ENCODE measurements at regions not wholly inside any gene's neighbourhood (a gene's known extent, or its start where the extent isn't known, plus 50 kb on each side); places are given as distances from the start of the nearest gene placed in this dataset.

DNA sequence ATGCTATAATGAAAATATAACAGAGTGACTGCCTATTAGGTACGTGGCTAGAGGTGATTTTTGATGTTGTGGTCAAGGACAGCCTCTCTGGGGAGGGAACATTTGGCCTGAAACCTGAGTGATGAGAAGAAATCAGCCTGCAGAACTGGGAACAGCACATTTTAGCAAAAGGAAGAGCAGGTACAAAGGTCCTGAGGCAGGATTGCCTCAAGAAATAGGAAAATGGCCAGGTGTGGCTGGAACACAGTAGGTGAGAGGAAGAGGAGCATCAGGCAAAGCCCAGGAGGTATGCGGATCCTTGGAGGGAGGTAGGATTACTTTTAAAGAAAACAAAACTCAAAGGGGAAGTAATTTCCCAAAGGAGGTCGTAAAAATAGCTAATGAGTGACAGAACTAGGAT, 582.9 kb downstream of the MED13L start:
- no peak overlapping the region for H3K27ac ChIP-seq
- no peak for TF ChIP-seq CTCF (conservative IDR thresholded peaks at IDR 0.05)

GRCh38 chr12:115693970-115694369, 583.5 kb downstream of the MED13L start:
- TF ChIP-seq CTCF (conservative IDR thresholded peaks at IDR 0.05): no peak
- H3K27ac ChIP-seq: no peak overlapping the region

DNA sequence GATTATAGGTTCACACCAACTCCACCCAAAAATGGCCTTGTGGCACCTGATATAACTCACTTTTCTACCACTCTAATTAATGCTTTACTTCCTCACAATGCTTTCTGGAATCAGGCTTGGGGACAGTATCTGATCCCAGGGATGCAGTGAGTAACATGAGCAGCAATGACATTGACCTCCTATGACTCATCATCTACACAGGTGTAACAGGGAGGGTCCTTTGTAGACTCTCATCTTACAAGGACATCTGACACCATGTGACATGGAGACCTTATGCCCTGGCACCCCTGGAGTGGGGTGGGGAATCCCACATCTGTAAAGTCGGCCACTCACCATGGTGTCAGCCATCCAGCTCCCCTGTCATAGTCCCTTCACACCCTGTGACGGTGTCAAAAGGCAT, 586.4 kb downstream of the MED13L start:
- TF ChIP-seq CTCF (conservative IDR thresholded peaks at IDR 0.05): no peak
- H3K27ac ChIP-seq: no peak overlapping the region

DNA sequence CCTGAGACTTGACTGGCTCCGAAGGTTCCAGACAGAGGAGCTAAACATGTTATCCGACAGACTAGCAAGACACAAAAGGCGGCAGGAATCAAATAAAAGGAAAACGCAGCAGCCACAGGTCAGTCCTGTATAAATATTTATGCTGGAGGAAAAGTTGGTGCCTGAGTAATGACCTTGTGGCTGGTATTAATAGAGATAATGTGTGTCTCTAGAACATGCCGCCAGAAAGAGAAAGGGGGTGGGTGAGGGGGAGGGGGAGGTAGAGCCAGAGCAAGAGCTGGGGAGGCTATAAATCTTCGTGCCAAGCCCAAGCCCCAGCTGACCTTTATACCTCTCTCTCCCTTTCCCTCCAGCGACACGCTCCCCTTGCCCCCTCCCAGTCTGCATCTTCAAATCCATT, 590.4 kb downstream of the MED13L start:
- TF ChIP-seq CTCF (conservative IDR thresholded peaks at IDR 0.05): no peak
- no peak overlapping the region for H3K27ac ChIP-seq

DNA sequence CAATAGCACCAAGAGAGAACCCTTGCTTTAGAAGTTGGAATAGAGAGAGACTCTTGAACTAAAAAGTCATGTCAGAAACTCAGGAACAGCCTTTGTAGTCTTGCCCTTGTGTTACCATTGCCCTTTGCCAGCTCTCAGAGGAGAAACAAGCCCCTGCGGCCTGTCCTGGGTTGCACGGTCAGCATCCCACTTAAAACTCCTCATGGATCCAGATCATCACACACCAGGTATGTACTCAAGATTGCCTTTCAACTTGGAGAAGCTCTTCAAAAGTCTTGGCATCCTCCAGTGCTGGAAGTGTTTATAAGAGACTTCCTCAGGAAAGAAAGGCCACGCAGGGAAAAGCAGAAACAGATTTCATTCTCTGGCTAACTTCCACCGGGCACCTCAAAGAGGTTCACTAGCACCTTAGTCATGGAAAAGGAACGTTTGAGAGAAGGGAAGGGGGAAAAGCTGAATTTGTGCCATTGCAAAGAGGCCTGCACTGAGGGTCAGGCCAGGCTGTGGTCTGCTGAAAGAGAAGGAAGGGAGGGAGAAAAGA, 594.2 kb downstream of the MED13L start:
- no peak overlapping the region for H3K27ac ChIP-seq
- no peak for TF ChIP-seq CTCF (conservative IDR thresholded peaks at IDR 0.05)

- no peak overlapping the region for H3K27ac ChIP-seq
- no peak for TF ChIP-seq CTCF (conservative IDR thresholded peaks at IDR 0.05)
These were observed 596.5 kb downstream of the MED13L start for GRCh38 chr12:115680967-115681366.

DNA sequence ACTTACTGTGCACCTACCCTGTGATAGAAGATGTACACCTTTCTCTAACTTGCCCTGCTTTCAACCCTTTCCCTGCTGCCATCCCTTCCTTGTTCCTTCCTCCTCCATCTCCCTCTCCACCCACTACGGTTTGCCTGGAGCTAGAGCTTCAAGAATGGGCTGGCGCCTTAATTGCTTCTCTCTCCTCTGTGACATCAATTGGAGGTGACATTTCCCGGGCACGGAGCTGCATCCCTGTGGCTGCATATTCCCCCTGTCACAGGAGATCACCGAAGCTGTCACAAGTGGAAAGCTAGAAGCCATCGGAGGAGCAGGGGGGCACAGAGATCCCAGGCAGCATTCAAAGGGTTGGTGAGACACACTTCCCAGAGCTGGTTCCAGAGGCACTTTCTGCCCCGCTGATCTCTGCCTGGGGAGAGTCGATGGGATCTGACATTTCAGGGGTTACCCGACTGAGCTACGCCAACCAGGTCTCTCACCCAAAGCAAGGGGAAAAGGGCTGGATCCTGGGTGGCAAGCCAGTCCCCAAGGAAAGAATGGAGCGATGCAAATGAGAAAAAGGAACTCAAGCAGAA, 604.9 kb downstream of the MED13L start:
- H3K27ac ChIP-seq: no peak overlapping the region
- no peak for TF ChIP-seq CTCF (conservative IDR thresholded peaks at IDR 0.05)
